ENCODE measurements at regions not wholly inside any gene's neighbourhood (a gene's known extent, or its start where the extent isn't known, plus 50 kb on each side); places are given as distances from the start of the nearest gene placed in this dataset.

DNA sequence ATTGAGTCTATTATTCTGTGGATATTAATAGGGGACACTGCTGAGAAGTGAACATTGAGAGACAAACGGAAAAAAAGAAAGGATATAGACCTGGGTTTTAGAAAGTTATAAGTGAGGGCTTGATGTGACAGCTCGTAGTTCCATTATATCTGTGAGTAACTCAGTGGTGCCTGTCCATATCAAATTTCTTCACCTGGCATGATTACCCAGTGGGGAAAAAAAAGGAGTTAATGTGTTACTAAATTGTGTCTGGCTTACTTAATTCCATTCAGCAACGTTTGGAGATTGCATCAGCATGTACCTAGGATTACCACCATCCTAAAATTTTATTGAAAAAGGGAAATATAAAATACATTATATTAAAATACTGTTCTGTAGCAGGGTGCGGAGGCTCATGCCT lies 1249.9 kb downstream of the SLC16A7 start:
- H3K4me2 ChIP-seq = no peak overlapping the region
- no peaks in the 10 kb centered on the region for H3K79me2 ChIP-seq (ENCODE audit: insufficient read depth, low read depth)
- TF ChIP-seq, protein P1, sequence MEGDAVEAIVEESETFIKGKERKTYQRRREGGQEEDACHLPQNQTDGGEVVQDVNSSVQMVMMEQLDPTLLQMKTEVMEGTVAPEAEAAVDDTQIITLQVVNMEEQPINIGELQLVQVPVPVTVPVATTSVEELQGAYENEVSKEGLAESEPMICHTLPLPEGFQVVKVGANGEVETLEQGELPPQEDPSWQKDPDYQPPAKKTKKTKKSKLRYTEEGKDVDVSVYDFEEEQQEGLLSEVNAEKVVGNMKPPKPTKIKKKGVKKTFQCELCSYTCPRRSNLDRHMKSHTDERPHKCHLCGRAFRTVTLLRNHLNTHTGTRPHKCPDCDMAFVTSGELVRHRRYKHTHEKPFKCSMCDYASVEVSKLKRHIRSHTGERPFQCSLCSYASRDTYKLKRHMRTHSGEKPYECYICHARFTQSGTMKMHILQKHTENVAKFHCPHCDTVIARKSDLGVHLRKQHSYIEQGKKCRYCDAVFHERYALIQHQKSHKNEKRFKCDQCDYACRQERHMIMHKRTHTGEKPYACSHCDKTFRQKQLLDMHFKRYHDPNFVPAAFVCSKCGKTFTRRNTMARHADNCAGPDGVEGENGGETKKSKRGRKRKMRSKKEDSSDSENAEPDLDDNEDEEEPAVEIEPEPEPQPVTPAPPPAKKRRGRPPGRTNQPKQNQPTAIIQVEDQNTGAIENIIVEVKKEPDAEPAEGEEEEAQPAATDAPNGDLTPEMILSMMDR (conservative IDR thresholded peaks at IDR 0.05; ENCODE audit: low read depth, low read length) = no peak
- H3K36me3 ChIP-seq (ENCODE audit: insufficient read depth) = no peaks in the 10 kb centered on the region
- H4K20me1 ChIP-seq (ENCODE audit: insufficient read depth) = no peaks in the 10 kb centered on the region
- H3K27ac ChIP-seq = no peak overlapping the region
- peaks cover under 1% of the 10 kb centered on the region for H3K4me1 ChIP-seq (ENCODE audit: low read depth, poor library complexity, severe bottlenecking)
- H3K27me3 ChIP-seq (ENCODE audit: insufficient read depth, low read depth) = no peaks in the 10 kb centered on the region
- H3K9ac ChIP-seq = no peak overlapping the region
- H2AFZ ChIP-seq (ENCODE audit: low read depth) = no peak overlapping the region
- no peak overlapping the region for H3K4me3 ChIP-seq (IDR thresholded peaks at IDR 0.05; ENCODE audit: insufficient read depth, low read depth, low read length)

DNA sequence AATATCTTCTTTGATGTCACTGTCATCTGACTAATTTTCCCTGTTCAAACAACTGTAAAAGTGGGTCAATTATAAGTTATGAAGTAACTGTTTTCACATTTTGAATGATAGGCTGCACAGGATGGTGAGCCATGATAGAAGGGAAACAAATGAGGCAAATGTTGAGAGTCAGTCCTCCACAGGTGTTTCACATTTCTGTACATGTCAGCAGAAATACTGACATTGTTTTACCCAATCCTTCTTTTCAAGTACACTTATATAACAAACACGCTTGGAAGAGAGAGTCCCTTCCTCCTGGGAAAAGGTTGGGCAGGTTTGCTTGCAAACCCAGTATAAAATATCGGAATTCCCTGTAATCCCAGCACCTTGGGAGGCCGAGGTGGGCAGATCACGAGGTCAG lies 1251.5 kb downstream of the SLC16A7 start:
- TF ChIP-seq, protein P1 (conservative IDR thresholded peaks at IDR 0.05; ENCODE audit: low read depth, low read length) = no peak
- no peak overlapping the region for H3K27ac ChIP-seq
- no peaks in the 10 kb centered on the region for H3K79me2 ChIP-seq (ENCODE audit: insufficient read depth, low read depth)
- no peaks in the 10 kb centered on the region for H3K36me3 ChIP-seq (ENCODE audit: insufficient read depth)
- no peak overlapping the region for H2AFZ ChIP-seq (ENCODE audit: low read depth)
- no peak overlapping the region for H3K4me3 ChIP-seq (IDR thresholded peaks at IDR 0.05; ENCODE audit: insufficient read depth, low read depth, low read length)
- no peaks in the 10 kb centered on the region for H3K27me3 ChIP-seq (ENCODE audit: insufficient read depth, low read depth)
- H4K20me1 ChIP-seq (ENCODE audit: insufficient read depth) = no peaks in the 10 kb centered on the region
- no peak overlapping the region for H3K9ac ChIP-seq
- peaks cover 3% of the 10 kb centered on the region for H3K4me1 ChIP-seq (ENCODE audit: low read depth, poor library complexity, severe bottlenecking)
- no peak overlapping the region for H3K4me2 ChIP-seq

DNA sequence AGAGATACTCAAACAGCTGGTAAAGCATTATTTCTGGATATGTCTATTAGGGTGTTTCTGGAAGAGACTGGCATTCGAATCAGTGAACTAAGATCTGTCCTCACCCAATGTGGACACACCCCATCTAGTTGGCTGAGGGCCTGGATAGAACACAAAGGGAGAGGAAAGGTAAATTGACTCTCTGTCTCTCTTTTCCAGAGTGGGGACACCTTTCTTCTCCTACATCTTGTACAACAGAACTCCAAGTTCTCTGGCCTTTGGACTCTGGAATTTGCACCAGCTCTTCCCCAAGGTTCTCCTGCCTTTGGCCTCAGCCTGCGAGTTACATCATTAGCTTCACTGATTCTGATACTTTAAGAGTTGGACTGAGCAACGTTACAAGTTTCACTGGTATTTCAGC lies 1253.9 kb downstream of the SLC16A7 start:
- no peaks in the 10 kb centered on the region for H3K79me2 ChIP-seq (ENCODE audit: insufficient read depth, low read depth)
- H3K27me3 ChIP-seq (ENCODE audit: insufficient read depth, low read depth) = no peaks in the 10 kb centered on the region
- no peaks in the 10 kb centered on the region for H4K20me1 ChIP-seq (ENCODE audit: insufficient read depth)
- TF ChIP-seq, protein P1 (conservative IDR thresholded peaks at IDR 0.05; ENCODE audit: low read depth, low read length) = no peak
- H3K36me3 ChIP-seq (ENCODE audit: insufficient read depth) = no peaks in the 10 kb centered on the region
- no peak overlapping the region for H3K9ac ChIP-seq
- H3K27ac ChIP-seq = no peak overlapping the region
- no peak overlapping the region for H2AFZ ChIP-seq (ENCODE audit: low read depth)
- no peak overlapping the region for H3K4me3 ChIP-seq (IDR thresholded peaks at IDR 0.05; ENCODE audit: insufficient read depth, low read depth, low read length)
- no peak overlapping the region for H3K4me2 ChIP-seq
- peaks cover 3% of the 10 kb centered on the region for H3K4me1 ChIP-seq (ENCODE audit: low read depth, poor library complexity, severe bottlenecking)

DNA sequence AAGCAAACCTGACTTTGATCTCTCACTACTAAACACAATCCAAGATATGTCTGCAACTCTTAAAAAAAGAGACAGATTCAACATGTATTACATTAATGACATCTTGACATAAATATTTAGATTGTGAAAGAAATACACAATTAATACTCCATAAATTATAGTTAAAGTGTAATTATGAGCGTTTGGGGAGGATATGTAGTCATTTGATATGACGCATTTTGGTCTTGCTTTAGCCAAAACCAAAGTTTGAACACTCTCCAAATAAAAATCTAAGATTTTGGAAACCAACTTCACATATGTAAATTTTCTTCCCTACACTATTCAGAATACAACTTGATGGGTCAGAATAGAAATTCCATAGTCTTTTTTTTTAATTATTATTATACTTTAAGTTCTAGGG lies 1257.6 kb downstream of the SLC16A7 start:
- Histone ChIP-seq H4K20me1 (ENCODE audit: insufficient read depth) (no peaks in the 10 kb centered on the region), H3K36me3 (ENCODE audit: insufficient read depth) (no peaks in the 10 kb centered on the region)

More for the DNA sequence above, 1257.6 kb downstream of the SLC16A7 start:
- no peak overlapping the region for H3K4me3 ChIP-seq (IDR thresholded peaks at IDR 0.05; ENCODE audit: insufficient read depth, low read depth, low read length)
- TF ChIP-seq, protein P1 (conservative IDR thresholded peaks at IDR 0.05; ENCODE audit: low read depth, low read length) = no peak
- H3K27me3 ChIP-seq (ENCODE audit: insufficient read depth, low read depth) = no peaks in the 10 kb centered on the region
- H3K4me2 ChIP-seq = no peak overlapping the region
- no peak overlapping the region for H3K9ac ChIP-seq
- no peak overlapping the region for H3K27ac ChIP-seq
- no peak overlapping the region for H2AFZ ChIP-seq (ENCODE audit: low read depth)
- peaks cover 3% of the 10 kb centered on the region for H3K4me1 ChIP-seq (ENCODE audit: low read depth, poor library complexity, severe bottlenecking)
- no peaks in the 10 kb centered on the region for H3K79me2 ChIP-seq (ENCODE audit: insufficient read depth, low read depth)
